H1 (cell line): ENCODE measurements at regions not wholly inside any gene's neighbourhood (a gene's known extent, or its start where the extent isn't known, plus 50 kb on each side); places are given as distances from the start of the nearest gene placed in this dataset.

Experiments
- RBBP5 ChIP-seq: IDR thresholded peaks from 2 replicates; pipeline ENCODE4 v1.7.1; 2012; ENCODE audit warnings: low read depth, mild to moderate bottlenecking, inconsistent platforms, low read length, moderate library complexity, borderline replicate concordance
- SIRT6 ChIP-seq: IDR thresholded peaks from one replicate; pipeline ENCODE4 v1.7.1; 2012; ENCODE audit warnings: low read length, inconsistent platforms

- TF ChIP-seq RBBP5 (no peak), SIRT6 (no peak)
- TF ChIP-seq, all 59 proteins: peak for 0
Observed at GRCh38 chr13:88376760-88377388, 705.7 kb downstream of the SLITRK5 start (continued).
